Sigmoid colon (tissue), 4 donors: ENCODE measurements at regions not wholly inside any gene's neighbourhood (a gene's known extent, or its start where the extent isn't known, plus 50 kb on each side); places are given as distances from the start of the nearest gene placed in this dataset.
"Not testable (repeated sequence)": the region's sequence is repeated elsewhere in the genome, so short reads cannot be mapped to it uniquely, and the experiment has no call there.

Source experiments
- CTCF ChIP-seq, 4 experiments: fragments of 450-650 bp in 3 of 4; fragments of 200-600 bp in 1 of 4; IDR thresholded peaks; one replicate each; pipeline ENCODE4 v1.5.1; 2016 to 2019; ENCODE audit warnings: antibody characterized with exemption in 4 of 4, mild to moderate bottlenecking in 3 of 4, moderate library complexity in 2 of 4
- EP300 ChIP-seq, 4 donors: sonication (generic); formaldehyde crosslinking; IDR thresholded peaks; one replicate each; pipeline ENCODE4 v1.6.1; 2017; ENCODE audit warnings: antibody characterized with exemption in 4 of 4
- POLR2A ChIP-seq, 2 donors: fragments of 450-650 bp; IDR thresholded peaks; one replicate each; pipeline ENCODE4 v1.6.1; 2016; ENCODE audit warnings: antibody characterized with exemption in 2 of 2, mild to moderate bottlenecking in 2 of 2, moderate library complexity in 2 of 2

DNA sequence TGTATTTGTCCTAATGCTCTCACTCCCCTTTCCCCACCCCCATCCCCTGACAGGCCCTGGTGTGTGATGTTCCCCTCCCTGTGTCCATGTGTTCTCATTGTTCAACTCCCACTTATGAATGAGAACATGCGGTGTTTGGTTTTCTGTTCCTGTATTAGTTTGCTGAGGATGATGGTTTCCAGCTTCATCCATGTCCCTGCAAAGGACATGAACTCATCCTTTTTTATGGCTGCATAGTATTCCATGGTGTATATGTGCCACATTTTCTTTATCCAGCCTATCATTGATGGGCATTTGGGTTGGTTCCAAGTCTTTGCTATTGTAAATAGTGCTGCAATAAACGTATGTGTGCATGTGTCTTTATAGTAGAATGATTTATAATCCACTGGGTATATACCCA lies 52.3 kb upstream of the BMP5 start:
- TF ChIP-seq POLR2A, CTCF, EP300 (IDR thresholded peaks at IDR 0.05): not testable (repeated sequence)
